Aorta (tissue), 5 donors: ENCODE measurements at regions not wholly inside any gene's neighbourhood (a gene's known extent, or its start where the extent isn't known, plus 50 kb on each side); places are given as distances from the start of the nearest gene placed in this dataset.

Experiments
- ATAC-seq: fragments of 200-7000 bp; cut with Tn5 transposase; one replicate; pipeline ENCODE4 v1.9.1; 2022; ENCODE audit warnings: moderate library complexity; ENCODE audit not compliant: low FRiP score
- DNase-seq, 2 donors: peaks; one replicate each; pipeline ENCODE4 v3.0.0-alpha.2; 2020
- H3K27ac ChIP-seq, 2 donors: one replicate each; pipeline ENCODE4 v1.5.1; 2013; ENCODE audit warnings: low read length in 2 of 2, mild to moderate bottlenecking in 2 of 2, moderate library complexity in 2 of 2, control low read depth in 1 of 2, inconsistent platforms in 1 of 2, low read depth in 1 of 2
- H3K27me3 ChIP-seq, 2 donors: one replicate each; pipeline ENCODE4 v1.6.1; 2013; ENCODE audit warnings: control low read depth in 1 of 2, low read length in 1 of 2, mild to moderate bottlenecking in 1 of 2, moderate library complexity in 1 of 2; ENCODE audit not compliant: insufficient read depth in 2 of 2, control insufficient read depth in 1 of 2
- H3K36me3 ChIP-seq, 2 donors: one replicate each; pipeline ENCODE4 v1.6.1; 2013; ENCODE audit warnings: control low read depth in 1 of 2, low read length in 1 of 2, mild to moderate bottlenecking in 1 of 2; ENCODE audit not compliant: insufficient read depth in 2 of 2, control insufficient read depth in 1 of 2
- H3K4me1 ChIP-seq, 2 donors: one replicate each; pipeline ENCODE4 v1.6.1; 2013; ENCODE audit warnings: low read length in 2 of 2, control low read depth in 1 of 2, mild to moderate bottlenecking in 1 of 2, moderate library complexity in 1 of 2; ENCODE audit not compliant: insufficient read depth in 2 of 2, control insufficient read depth in 1 of 2
- H3K4me3 ChIP-seq, 2 donors: one replicate each; pipeline ENCODE4 v1.5.1; 2013; ENCODE audit warnings: low read length in 2 of 2, control low read depth in 1 of 2, mild to moderate bottlenecking in 1 of 2
- H3K9me3 ChIP-seq: one replicate; pipeline ENCODE4 v1.6.1; 2013; ENCODE audit warnings: mild to moderate bottlenecking, low read length; ENCODE audit not compliant: control insufficient read depth
- WGBS, 2 donors: extraction: QIAGEN DNeasy Blood & Tissue Kit; methylation state at CpG; one replicate each; pipeline ENCODE4 v1.1.7; 2013; 5-methylcytosine and 5-hydroxymethylcytosine counted together
- intact Hi-C, 2 donors: fragments of 100-400 bp; cut with DNase I; formaldehyde crosslinking; loops; one replicate each; pipeline versions ENCODE4 v1.14.2 to v1.15.0; 2022
- donor health status: healthy with polysubstance abuse.
- donor health status: Bipolar disorder and iron deficiency.
- donor health status: DM: no; HTN: no; CAD: no.
- donor health status: DM: no; HTN: no; CAD: no.
- donor health status: DM: yes; HTN: yes; CAD: no.

DNA sequence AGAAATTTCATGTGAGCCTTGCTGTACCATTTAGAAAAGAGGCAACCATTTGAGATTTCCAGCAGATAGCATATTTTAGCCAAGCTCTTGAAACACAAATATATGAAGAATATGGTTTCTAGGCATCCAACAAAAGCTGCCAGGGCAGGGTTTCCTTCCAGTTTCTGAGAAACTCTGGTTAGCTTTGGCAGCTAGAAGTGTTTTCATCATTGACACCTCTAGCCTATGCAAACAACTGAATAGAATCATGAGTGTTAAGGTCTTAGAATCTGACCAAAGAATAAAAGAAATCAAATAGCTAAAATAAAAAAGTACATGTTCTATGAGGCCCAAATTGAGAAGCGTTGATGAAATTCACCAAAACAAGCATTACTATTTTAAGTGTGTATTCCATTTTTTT is 188.1 kb downstream of the TMEM167A start:
- 12 to 21% methylated on average over 1 of the region's 1 CpG for WGBS, 2 donors
- intact Hi-C loops: no loop called here

DNA sequence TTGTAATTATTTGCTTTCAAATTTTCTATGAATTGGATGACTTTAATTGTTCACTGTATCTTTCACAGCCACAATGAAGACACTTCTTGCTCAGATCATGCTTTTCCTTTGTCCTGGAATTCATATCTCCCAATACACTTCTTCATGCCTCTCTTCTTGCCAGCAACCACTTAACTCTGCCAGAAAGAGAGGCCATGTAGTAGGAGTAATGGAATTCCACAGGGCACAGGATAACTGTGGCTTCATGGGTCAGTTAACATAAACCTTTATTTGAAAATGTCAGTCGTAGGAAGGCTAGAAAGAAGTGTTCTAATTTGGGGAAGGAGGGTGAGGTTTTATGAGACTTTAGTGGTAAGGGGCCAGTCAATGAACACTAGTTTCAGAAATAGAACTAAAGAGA is 190.3 kb downstream of the TMEM167A start:
- no peak for ATAC-seq
- Histone ChIP-seq H3K4me1 (peaks cover 0 to 3% of the 10 kb centered on the region in 2 donors), H3K36me3 (no peaks in the 10 kb centered on the region), H3K27me3 (no peaks in the 10 kb centered on the region), H3K4me3 (no peak overlapping the region), H3K27ac (no peak overlapping the region), H3K9me3 (no peaks in the 10 kb centered on the region)
- no peak for DNase-seq
- intact Hi-C loops: no loop called here
- WGBS, 2 donors: 15 to 20% methylated on average over 1 of the region's 1 CpG

More for the DNA sequence above, 188.1 kb downstream of the TMEM167A start:
- H3K4me1 ChIP-seq: peaks cover 0 to 3% of the 10 kb centered on the region in 2 donors
- H3K4me3 ChIP-seq: no peak overlapping the region
- H3K27ac ChIP-seq: no peak overlapping the region
- DNase-seq: no peak
- ATAC-seq: no peak
- no peaks in the 10 kb centered on the region for H3K36me3 ChIP-seq
- H3K27me3 ChIP-seq: no peaks in the 10 kb centered on the region
- H3K9me3 ChIP-seq: no peaks in the 10 kb centered on the region

DNA sequence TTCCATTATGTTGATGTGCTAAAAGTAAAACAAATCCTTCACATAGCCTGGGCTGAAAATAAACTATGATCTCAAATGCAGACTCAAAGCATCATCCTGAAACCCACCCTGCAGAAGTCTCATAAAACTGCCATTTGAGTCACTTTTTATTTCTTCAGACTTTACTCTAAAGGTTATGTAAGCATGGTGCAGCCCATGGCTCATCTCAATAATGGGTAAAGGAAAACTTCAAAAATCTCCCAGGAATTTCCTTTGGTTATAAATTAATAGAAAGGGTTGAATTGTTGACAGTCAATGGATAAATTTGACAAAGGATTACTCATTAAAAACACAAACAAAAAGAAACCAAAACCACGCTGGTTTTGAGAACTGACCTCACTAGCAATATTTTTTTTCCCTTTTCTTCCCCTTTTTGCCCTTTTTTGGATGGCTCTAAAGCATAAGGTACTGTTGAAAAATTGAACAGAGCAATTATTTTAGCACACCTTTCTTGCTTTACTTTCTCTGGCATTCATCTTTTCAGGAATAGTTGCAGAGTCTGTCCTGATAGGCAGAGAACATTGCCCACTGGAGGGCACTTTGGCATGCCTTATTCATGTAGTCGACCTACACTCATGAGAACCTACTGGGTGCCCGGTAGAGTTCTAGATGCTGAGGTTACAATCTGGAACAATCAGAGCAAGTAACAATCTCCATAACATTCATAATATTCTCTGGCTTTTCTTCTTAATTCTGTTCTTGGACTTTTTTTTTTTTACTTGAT is 191.4 kb downstream of the TMEM167A start:
- DNase-seq (no peak), ATAC-seq (no peak)
- no peaks in the 10 kb centered on the region for H3K9me3 ChIP-seq
- intact Hi-C loops: no loop called here
- no peaks in the 10 kb centered on the region for H3K36me3 ChIP-seq
- H3K4me3 ChIP-seq: no peak overlapping the region
- no peaks in the 10 kb centered on the region for H3K27me3 ChIP-seq
- H3K27ac ChIP-seq: no peak overlapping the region
- WGBS, 2 donors: 30 to 41% methylated on average over 3 of the region's 3 CpGs
- peaks cover 0 to 3% of the 10 kb centered on the region in 2 donors for H3K4me1 ChIP-seq

DNA sequence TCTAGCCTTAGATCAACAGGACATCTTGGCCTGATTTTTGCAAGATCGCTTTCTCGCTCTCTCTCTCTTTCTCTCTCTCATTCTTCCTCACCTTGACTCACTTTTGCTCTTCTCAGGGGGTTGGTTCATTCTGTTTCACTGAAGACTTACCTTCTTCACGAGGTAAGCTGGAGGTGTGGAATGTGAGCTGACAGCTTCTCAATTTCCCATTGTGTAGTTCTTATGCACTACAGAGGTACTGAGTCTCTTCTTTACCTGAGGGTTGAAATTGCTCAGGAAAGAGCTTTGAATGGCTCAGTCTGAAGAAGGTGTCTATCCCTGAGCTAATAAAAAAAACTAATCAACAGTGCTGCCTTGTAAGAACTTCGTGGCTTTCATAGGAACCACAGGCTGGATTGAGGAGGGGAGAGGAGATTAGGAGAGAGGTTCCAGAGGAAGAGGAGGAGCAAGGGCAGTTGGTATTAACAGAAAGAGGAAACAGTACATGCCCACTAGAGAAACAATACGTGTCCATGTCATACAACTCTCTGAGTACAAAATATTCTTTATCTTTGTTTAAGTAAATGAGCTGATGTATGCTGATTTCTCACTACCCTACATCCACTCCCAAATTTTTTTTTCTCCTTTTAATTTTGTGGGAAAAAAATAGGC is 192.2 kb downstream of the TMEM167A start:
- 68 to 69% methylated on average over 5 of the region's 5 CpGs for WGBS, 2 donors
- Histone ChIP-seq H3K27ac (no peak overlapping the region), H3K9me3 (peaks cover 2% of the 10 kb centered on the region), H3K4me3 (no peak overlapping the region), H3K4me1 (peaks cover 0 to 3% of the 10 kb centered on the region in 2 donors), H3K27me3 (no peaks in the 10 kb centered on the region), H3K36me3 (no peaks in the 10 kb centered on the region)
- no peak for DNase-seq
- ATAC-seq: no peak
- intact Hi-C loops: no loop called here

DNA sequence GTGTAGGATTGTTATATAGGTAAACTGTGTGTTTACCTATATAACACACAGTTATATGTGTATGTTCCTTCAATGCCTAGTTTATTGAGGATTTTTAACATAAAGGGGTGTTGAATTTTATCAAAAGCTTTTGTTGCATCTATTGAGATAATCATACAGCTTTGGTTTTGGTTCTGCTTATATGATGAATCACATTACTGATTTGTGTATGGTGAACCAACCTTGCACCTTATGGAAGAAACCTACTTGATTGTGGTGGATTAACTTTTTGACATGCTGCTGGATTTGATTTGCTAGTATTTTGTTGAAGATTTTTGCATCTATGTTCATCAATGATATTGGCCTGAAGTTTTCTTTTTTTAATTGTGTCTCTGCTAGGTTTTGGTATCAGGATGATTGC is 194.9 kb downstream of the TMEM167A start:
- ATAC-seq: no peak

DNA sequence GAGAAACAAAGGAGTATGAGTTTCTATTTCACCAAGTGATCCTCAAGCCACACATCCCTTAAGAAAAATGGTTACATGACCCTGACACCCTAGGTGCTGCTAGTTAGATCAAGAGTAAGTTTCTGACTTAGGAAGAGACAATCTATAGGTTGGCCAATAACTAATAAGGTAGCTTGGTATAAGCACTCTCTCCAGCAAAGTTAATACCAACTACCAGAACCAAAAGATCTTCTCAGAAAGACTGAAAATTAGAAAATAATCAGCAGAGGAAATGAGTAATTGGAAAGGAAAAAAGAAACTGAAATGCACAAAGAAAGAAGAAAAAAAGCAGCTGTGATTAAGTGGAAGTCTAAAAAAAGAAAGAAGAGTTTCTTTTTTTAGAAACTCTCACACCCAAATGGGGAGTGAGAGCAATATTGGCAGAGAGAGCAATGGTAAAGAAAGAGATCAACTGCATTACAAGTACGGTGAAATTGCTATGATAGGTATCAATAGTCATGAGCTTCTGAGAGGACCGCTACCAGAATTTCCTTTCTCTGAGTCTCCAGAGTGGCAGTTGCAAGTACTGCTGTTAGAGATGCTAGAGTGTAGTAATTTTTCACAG is 195.5 kb downstream of the TMEM167A start:
- no peak overlapping the region for H3K4me3 ChIP-seq
- intact Hi-C loops: no loop called here
- ATAC-seq: no peak
- no peaks in the 10 kb centered on the region for H3K27me3 ChIP-seq
- no peaks in the 10 kb centered on the region for H3K36me3 ChIP-seq
- H3K4me1 ChIP-seq: no peaks in the 10 kb centered on the region
- 67 to 73% methylated on average over 2 of the region's 2 CpGs for WGBS, 2 donors
- H3K9me3 ChIP-seq: peaks cover 2% of the 10 kb centered on the region
- DNase-seq: no peak
- H3K27ac ChIP-seq: no peak overlapping the region

More for the DNA sequence above, 194.9 kb downstream of the TMEM167A start:
- intact Hi-C loops: no loop called here
- Histone ChIP-seq H3K27ac (no peak overlapping the region), H3K27me3 (no peaks in the 10 kb centered on the region), H3K4me3 (no peak overlapping the region), H3K4me1 (peaks cover 0 to 3% of the 10 kb centered on the region in 2 donors), H3K36me3 (no peaks in the 10 kb centered on the region), H3K9me3 (peaks cover 2% of the 10 kb centered on the region)
- DNase-seq: no peak

DNA sequence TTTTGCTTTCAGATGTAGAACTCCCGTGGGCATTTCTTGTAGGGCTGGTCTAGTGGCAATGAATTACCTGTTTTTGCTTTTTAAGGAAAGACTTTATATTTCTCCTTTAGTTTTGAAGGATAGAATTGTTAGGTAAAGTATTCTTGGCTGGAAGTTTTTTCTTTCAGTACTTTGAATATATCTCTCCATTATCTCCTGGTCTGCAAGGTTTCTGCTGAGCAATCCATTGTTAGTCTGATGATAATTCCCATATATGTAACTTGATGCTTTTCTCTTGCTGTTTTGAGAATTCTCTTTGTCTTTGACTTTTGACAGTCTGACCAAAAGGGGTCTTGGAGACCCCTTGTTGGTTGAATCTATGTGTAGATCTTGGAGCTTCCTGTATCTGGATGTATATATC is 198.1 kb downstream of the TMEM167A start:
- intact Hi-C loops: no loop called here
- WGBS, 2 donors: 92 to 96% methylated on average over 1 of the region's 1 CpG
- Histone ChIP-seq H3K4me1 (no peaks in the 10 kb centered on the region), H3K27ac (no peak overlapping the region), H3K9me3 (peaks cover 2% of the 10 kb centered on the region), H3K27me3 (no peaks in the 10 kb centered on the region), H3K36me3 (no peaks in the 10 kb centered on the region), H3K4me3 (no peak overlapping the region)
- DNase-seq (no peak), ATAC-seq (no peak)

DNA sequence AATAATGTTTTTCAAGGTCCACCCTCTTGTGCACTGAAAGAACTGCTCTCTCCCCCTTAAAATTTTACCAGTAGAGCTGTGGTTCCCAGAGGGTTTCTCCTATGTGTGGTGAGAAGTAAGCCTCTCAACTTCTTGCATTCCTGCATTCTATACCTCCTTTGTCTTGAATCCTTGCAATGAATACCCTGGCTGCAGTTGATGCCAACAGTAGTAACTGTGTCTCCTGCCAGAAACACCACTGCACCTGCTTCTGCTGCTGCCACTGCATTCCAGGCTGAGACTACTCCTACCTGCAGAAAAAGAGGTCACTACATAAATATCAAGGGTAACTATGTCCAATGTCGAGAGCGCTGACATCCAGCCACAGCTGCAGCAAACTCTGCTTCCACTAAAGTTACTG is 203.7 kb downstream of the TMEM167A start:
- no peak overlapping the region for H3K4me3 ChIP-seq
- H3K9me3 ChIP-seq: no peaks in the 10 kb centered on the region
- H3K36me3 ChIP-seq: no peaks in the 10 kb centered on the region
- ATAC-seq: no peak
- H3K27me3 ChIP-seq: no peaks in the 10 kb centered on the region
- H3K4me1 ChIP-seq: no peaks in the 10 kb centered on the region
- 24 to 77% methylated on average over 2 of the region's 2 CpGs for WGBS, 2 donors
- no peak overlapping the region for H3K27ac ChIP-seq
- DNase-seq: no peak
- intact Hi-C loops: no loop called here
